Kidney (tissue), 13 donors: ENCODE measurements at regions not wholly inside any gene's neighbourhood (a gene's known extent, or its start where the extent isn't known, plus 50 kb on each side); places are given as distances from the start of the nearest gene placed in this dataset.

Experiments
- DNase-seq, 5 donors: peaks; one replicate each; pipeline ENCODE4 v3.0.0-alpha.2; 2013 to 2020
- FAIRE-seq: peaks from 2 replicates; lab custom pipeline; 2012; peaks lifted over from hg19 to GRCh38; lab: Jason Lieb, UNC
- H3K27ac ChIP-seq, 2 donors: one replicate each; pipeline ENCODE4 v1.7.0; 2013; ENCODE audit warnings: low read depth in 2 of 2, low read length in 2 of 2, inconsistent platforms in 1 of 2
- H3K27me3 ChIP-seq: one replicate; pipeline ENCODE4 v1.7.1; 2013; ENCODE audit warnings: low read length, inconsistent platforms; ENCODE audit not compliant: control insufficient read depth, insufficient read depth
- H3K36me3 ChIP-seq, 3 donors: one replicate each; pipeline versions ENCODE4 v1.7.0 to v1.7.1; 2013; ENCODE audit warnings: low read length in 3 of 3, control low read depth in 1 of 3, inconsistent platforms in 1 of 3; ENCODE audit not compliant: insufficient read depth in 3 of 3, control insufficient read depth in 2 of 3
- H3K4me1 ChIP-seq, 3 donors: one replicate each; pipeline versions ENCODE4 v1.7.0 to v1.7.1; 2013; ENCODE audit warnings: low read length in 3 of 3, inconsistent platforms in 1 of 3, low read depth in 1 of 3; ENCODE audit not compliant: control insufficient read depth in 2 of 3, insufficient read depth in 2 of 3
- H3K4me3 ChIP-seq, 3 donors: one replicate each; pipeline versions ENCODE4 v1.7.0 to v1.8.1; 2013; ENCODE audit warnings: low read length in 3 of 3, control low read depth in 1 of 3, inconsistent platforms in 1 of 3
- H3K9ac ChIP-seq, 3 donors: one replicate each; pipeline versions ENCODE4 v1.7.0 to v1.7.1; 2013; ENCODE audit warnings: low read length in 3 of 3, control low read depth in 1 of 3, inconsistent platforms in 1 of 3
- H3K9me3 ChIP-seq, 3 donors: one replicate each; pipeline versions ENCODE4 v1.7.0 to v1.7.1; 2013; ENCODE audit warnings: low read length in 3 of 3, control low read depth in 1 of 3, inconsistent platforms in 1 of 3; ENCODE audit not compliant: control insufficient read depth in 2 of 3, insufficient read depth in 1 of 3
- intact Hi-C: fragments of 100-400 bp; cut with DNase I; formaldehyde crosslinking; loops from one replicate; pipeline ENCODE4 v1.11.1; 2022
- TF ChIP-seq, protein P1 (sequence below): IDR thresholded peaks from 3 replicates; pipeline ENCODE4 v1.5.1; 2012; ENCODE audit warnings: mild to moderate bottlenecking, moderate library complexity, borderline replicate concordance; ENCODE audit not compliant: insufficient read depth; ENCODE audit errors: extremely low read depth
- donor health status: control.
- donor health status: control.
- donor health status: control.
- donor health status: control.
- donor health status: control.
- donor health status: DM: yes; HTN: yes; CAD: no.
- donor health status: Normal renal cell carcinoma (clear cell type).

- intact Hi-C loops, result no loop called here
- no peak for DNase-seq
- FAIRE-seq, result no peak
- TF ChIP-seq, protein P1, sequence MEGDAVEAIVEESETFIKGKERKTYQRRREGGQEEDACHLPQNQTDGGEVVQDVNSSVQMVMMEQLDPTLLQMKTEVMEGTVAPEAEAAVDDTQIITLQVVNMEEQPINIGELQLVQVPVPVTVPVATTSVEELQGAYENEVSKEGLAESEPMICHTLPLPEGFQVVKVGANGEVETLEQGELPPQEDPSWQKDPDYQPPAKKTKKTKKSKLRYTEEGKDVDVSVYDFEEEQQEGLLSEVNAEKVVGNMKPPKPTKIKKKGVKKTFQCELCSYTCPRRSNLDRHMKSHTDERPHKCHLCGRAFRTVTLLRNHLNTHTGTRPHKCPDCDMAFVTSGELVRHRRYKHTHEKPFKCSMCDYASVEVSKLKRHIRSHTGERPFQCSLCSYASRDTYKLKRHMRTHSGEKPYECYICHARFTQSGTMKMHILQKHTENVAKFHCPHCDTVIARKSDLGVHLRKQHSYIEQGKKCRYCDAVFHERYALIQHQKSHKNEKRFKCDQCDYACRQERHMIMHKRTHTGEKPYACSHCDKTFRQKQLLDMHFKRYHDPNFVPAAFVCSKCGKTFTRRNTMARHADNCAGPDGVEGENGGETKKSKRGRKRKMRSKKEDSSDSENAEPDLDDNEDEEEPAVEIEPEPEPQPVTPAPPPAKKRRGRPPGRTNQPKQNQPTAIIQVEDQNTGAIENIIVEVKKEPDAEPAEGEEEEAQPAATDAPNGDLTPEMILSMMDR, result no peak
- Histone ChIP-seq H3K36me3 (no peaks in the 10 kb centered on the region), H3K27me3 (no peaks in the 10 kb centered on the region), H3K9ac (no peak overlapping the region), H3K27ac (no peak overlapping the region), H3K4me1 (no peaks in the 10 kb centered on the region), H3K9me3 (no peaks in the 10 kb centered on the region), H3K4me3 (no peak overlapping the region)
Measured at GRCh38 chr12:102592134-102592533, 111.8 kb upstream of the IGF1 start.

- Histone ChIP-seq H3K27ac (no peak overlapping the region), H3K4me1 (no peaks in the 10 kb centered on the region), H3K9me3 (no peaks in the 10 kb centered on the region), H3K9ac (no peak overlapping the region), H3K36me3 (no peaks in the 10 kb centered on the region), H3K27me3 (no peaks in the 10 kb centered on the region), H3K4me3 (no peak overlapping the region)
- intact Hi-C loops, result no loop called here
- TF ChIP-seq, protein P1, result no peak
- DNase-seq (no peak), FAIRE-seq (no peak)
Measured at GRCh38 chr12:102573237-102573636, 92.9 kb upstream of the IGF1 start.

- Histone ChIP-seq H3K4me3 (no peak overlapping the region), H3K9ac (no peak overlapping the region), H3K36me3 (no peaks in the 10 kb centered on the region), H3K4me1 (no peaks in the 10 kb centered on the region), H3K27ac (no peak overlapping the region), H3K9me3 (no peaks in the 10 kb centered on the region), H3K27me3 (no peaks in the 10 kb centered on the region)
- TF ChIP-seq, protein P1, result no peak
- DNase-seq (no peak), FAIRE-seq (no peak)
- intact Hi-C loops, result no loop called here
Measured at GRCh38 chr12:102571889-102572288, 91.5 kb upstream of the IGF1 start.

DNA sequence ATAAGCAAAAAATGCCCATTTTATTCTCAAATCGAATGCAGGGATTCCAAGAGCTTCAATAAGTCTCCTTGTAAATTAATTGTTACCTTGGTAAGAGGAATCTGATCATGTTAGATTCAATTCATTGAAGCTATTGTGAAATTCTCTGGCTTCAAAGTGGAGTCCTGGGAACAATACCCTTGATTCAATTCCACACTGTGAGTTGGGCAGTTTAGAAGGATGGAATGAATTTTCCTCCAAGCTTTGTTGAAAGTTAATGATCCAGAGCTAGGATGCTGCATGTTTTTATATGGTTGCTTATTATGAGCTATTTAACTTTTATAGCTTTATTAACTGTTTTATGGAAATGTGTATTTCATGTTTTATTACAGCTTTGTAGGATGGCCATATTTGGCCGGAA lies 89.9 kb upstream of the IGF1 start:
- H3K36me3 ChIP-seq, result no peaks in the 10 kb centered on the region
- H3K4me1 ChIP-seq, result no peaks in the 10 kb centered on the region
- DNase-seq (no peak), FAIRE-seq (no peak)
- no peak overlapping the region for H3K4me3 ChIP-seq
- intact Hi-C loops, result no loop called here
- no peaks in the 10 kb centered on the region for H3K27me3 ChIP-seq
- no peaks in the 10 kb centered on the region for H3K9me3 ChIP-seq
- H3K9ac ChIP-seq, result no peak overlapping the region
- TF ChIP-seq, protein P1, result no peak
- H3K27ac ChIP-seq, result no peak overlapping the region
